H9 (cell line): ENCODE measurements at regions not wholly inside any gene's neighbourhood (a gene's known extent, or its start where the extent isn't known, plus 50 kb on each side); places are given as distances from the start of the nearest gene placed in this dataset.

Source experiments
- DNase-seq: peaks from one replicate; pipeline ENCODE4 v3.0.0-alpha.2; 2017
- H2AFZ ChIP-seq: one replicate; pipeline ENCODE4 v1.6.1; 2013; ENCODE audit warnings: mild to moderate bottlenecking, low read length, control low read depth, moderate library complexity
- H2AK5ac ChIP-seq: 2 replicates; pipeline ENCODE4 v1.6.1; 2013; ENCODE audit warnings: low read length, control low read depth, mixed read lengths; ENCODE audit not compliant: insufficient read length
- H2BK120ac ChIP-seq: one replicate; pipeline ENCODE4 v1.6.1; 2013; ENCODE audit warnings: low read depth, mild to moderate bottlenecking, low read length, control low read depth, inconsistent platforms; ENCODE audit not compliant: poor library complexity, severe bottlenecking
- H2BK12ac ChIP-seq: 2 replicates; pipeline ENCODE4 v1.6.1; 2013; ENCODE audit warnings: low read length, control low read depth, mixed read lengths, low read depth; ENCODE audit not compliant: insufficient read length
- H2BK15ac ChIP-seq: 2 replicates; pipeline ENCODE4 v1.6.1; 2013; ENCODE audit warnings: low read depth, low read length, control low read depth
- H2BK20ac ChIP-seq: one replicate; pipeline ENCODE4 v1.6.1; 2013; ENCODE audit warnings: low read depth, mild to moderate bottlenecking, low read length, control low read depth, inconsistent platforms; ENCODE audit not compliant: poor library complexity, severe bottlenecking
- H2BK5ac ChIP-seq: 2 replicates; pipeline ENCODE4 v1.6.1; 2013; ENCODE audit warnings: low read length, control low read depth, mixed read lengths; ENCODE audit not compliant: insufficient read length
- H3K14ac ChIP-seq: 2 replicates; pipeline ENCODE4 v1.6.1; 2013; ENCODE audit warnings: low read length, control low read depth; ENCODE audit not compliant: insufficient read depth
- H3K18ac ChIP-seq: 2 replicates; pipeline ENCODE4 v1.6.1; 2013; ENCODE audit warnings: low read depth, mild to moderate bottlenecking, mixed read lengths, low read length, control low read depth; ENCODE audit not compliant: insufficient read length
- H3K23ac ChIP-seq: 2 replicates; pipeline ENCODE4 v1.6.1; 2013; ENCODE audit warnings: low read length, control low read depth, mixed read lengths, low read depth; ENCODE audit not compliant: insufficient read length
- H3K23me2 ChIP-seq: 2 replicates; pipeline ENCODE4 v1.6.1; 2013; ENCODE audit warnings: low read depth, mild to moderate bottlenecking, mixed read lengths, low read length, control low read depth; ENCODE audit not compliant: insufficient read length, poor library complexity, severe bottlenecking
- H3K27ac ChIP-seq: 2 replicates; pipeline ENCODE4 v1.5.1; 2013; ENCODE audit warnings: low read length, control low read depth, mixed read lengths, low read depth; ENCODE audit not compliant: insufficient read length
- H3K27me3 ChIP-seq: 2 replicates; pipeline ENCODE4 v1.6.1; 2013; ENCODE audit warnings: low read length, control low read depth, inconsistent platforms; ENCODE audit not compliant: insufficient read depth
- H3K4ac ChIP-seq: 2 replicates; pipeline ENCODE4 v1.6.1; 2013; ENCODE audit warnings: low read depth, mild to moderate bottlenecking, control low read depth, inconsistent platforms, low read length, moderate library complexity
- H3K4me1 ChIP-seq: 2 replicates; pipeline ENCODE4 v1.6.1; 2013; ENCODE audit warnings: low read length, control low read depth, inconsistent platforms; ENCODE audit not compliant: insufficient read depth
- H3K4me2 ChIP-seq: 2 replicates; pipeline ENCODE4 v1.6.1; 2013; ENCODE audit warnings: low read length, control low read depth, mixed read lengths; ENCODE audit not compliant: insufficient read length, insufficient read depth
- H3K56ac ChIP-seq: 2 replicates; pipeline ENCODE4 v1.6.1; 2013; ENCODE audit warnings: low read depth, mild to moderate bottlenecking, mixed read lengths, low read length, control low read depth; ENCODE audit not compliant: insufficient read length
- H3K79me1 ChIP-seq: 2 replicates; pipeline ENCODE4 v1.6.1; 2013; ENCODE audit warnings: low read depth, mild to moderate bottlenecking, moderate library complexity, low read length, control low read depth, inconsistent platforms; ENCODE audit not compliant: insufficient read depth, poor library complexity, severe bottlenecking
- H3K79me2 ChIP-seq: 2 replicates; pipeline ENCODE4 v1.6.1; 2013; ENCODE audit warnings: low read length, control low read depth, inconsistent platforms; ENCODE audit not compliant: insufficient read depth
- H3K9ac ChIP-seq: 2 replicates; pipeline ENCODE4 v1.6.1; 2013; ENCODE audit warnings: low read length, control low read depth, mixed read lengths; ENCODE audit not compliant: insufficient read length; ENCODE audit errors: extremely low read depth
- H3K9me3 ChIP-seq: one replicate; pipeline ENCODE4 v1.6.1; 2013; ENCODE audit warnings: low read depth, low read length, inconsistent platforms; ENCODE audit not compliant: control insufficient read depth
- H3T11ph ChIP-seq: one replicate; pipeline ENCODE4 v1.6.1; 2013; ENCODE audit warnings: mild to moderate bottlenecking, low read length, control low read depth, inconsistent platforms
- H4K20me1 ChIP-seq: one replicate; pipeline ENCODE4 v1.6.1; 2013; ENCODE audit not compliant: control insufficient read depth, insufficient read length, insufficient read depth
- H4K5ac ChIP-seq: 2 replicates; pipeline ENCODE4 v1.6.1; 2013; ENCODE audit warnings: low read depth, mild to moderate bottlenecking, mixed read lengths, low read length, control low read depth; ENCODE audit not compliant: insufficient read length
- H4K8ac ChIP-seq: replicated peaks from 2 replicates; pipeline ENCODE4 v1.6.1; 2013; ENCODE audit warnings: low read length, control low read depth, mixed read lengths, low read depth; ENCODE audit not compliant: insufficient read length
- H4K91ac ChIP-seq: 2 replicates; pipeline ENCODE4 v1.6.1; 2013; ENCODE audit warnings: low read depth, mild to moderate bottlenecking, moderate library complexity, mixed read lengths, low read length, control low read depth; ENCODE audit not compliant: insufficient read length
- H3K27ac Mint-ChIP-seq, 3 experiments: 2 replicates in 2 of 3; 3 replicates in 1 of 3; pipeline ENCODE4 v1.8.0; 2020 to 2021; ENCODE audit warnings: mixed read lengths in 3 of 3, mild to moderate bottlenecking in 1 of 3, moderate library complexity in 1 of 3
- H3K27me3 Mint-ChIP-seq: 2 replicates; pipeline ENCODE4 v1.8.0; 2021; ENCODE audit warnings: low read depth, mild to moderate bottlenecking, moderate library complexity, mixed read lengths
- H3K36me3 Mint-ChIP-seq, 3 experiments: 2 replicates in 2 of 3; 3 replicates in 1 of 3; pipeline ENCODE4 v1.8.0; 2020 to 2021; ENCODE audit warnings: low read depth in 3 of 3, mixed read lengths in 3 of 3; ENCODE audit not compliant: insufficient read depth in 1 of 3
- H3K4me1 Mint-ChIP-seq, 2 experiments: 2 replicates each; pipeline ENCODE4 v1.8.0; 2020; ENCODE audit warnings: mixed read lengths in 2 of 2
- H3K4me3 Mint-ChIP-seq, 2 experiments: 2 replicates in 1 of 2; 3 replicates in 1 of 2; pipeline ENCODE4 v1.8.0; 2020 to 2021; ENCODE audit warnings: mild to moderate bottlenecking in 2 of 2, mixed read lengths in 2 of 2, moderate library complexity in 1 of 2
- H3K9me3 Mint-ChIP-seq, 2 experiments: 2 replicates in 1 of 2; 3 replicates in 1 of 2; pipeline ENCODE4 v1.8.0; 2020; ENCODE audit warnings: mild to moderate bottlenecking in 2 of 2, mixed read lengths in 2 of 2, moderate library complexity in 1 of 2
- WGBS: extraction: QIAGEN DNeasy Blood & Tissue Kit; methylation state at CpG from one replicate; pipeline ENCODE4 v1.1.7; 2013; ENCODE audit warnings: missing lambda C conversion rate, low lambda C conversion rate, mixed read lengths; ENCODE audit not compliant: insufficient read length; ENCODE audit errors: extremely low coverage; 5-methylcytosine and 5-hydroxymethylcytosine counted together
- TF ChIP-seq, protein P1 (sequence below): fragments of 200-600 bp; sonication (generic); conservative IDR thresholded peaks from 3 replicates; pipeline ENCODE4 v1.8.0; 2021; ENCODE audit warnings: antibody characterized with exemption, mild to moderate bottlenecking

DNA sequence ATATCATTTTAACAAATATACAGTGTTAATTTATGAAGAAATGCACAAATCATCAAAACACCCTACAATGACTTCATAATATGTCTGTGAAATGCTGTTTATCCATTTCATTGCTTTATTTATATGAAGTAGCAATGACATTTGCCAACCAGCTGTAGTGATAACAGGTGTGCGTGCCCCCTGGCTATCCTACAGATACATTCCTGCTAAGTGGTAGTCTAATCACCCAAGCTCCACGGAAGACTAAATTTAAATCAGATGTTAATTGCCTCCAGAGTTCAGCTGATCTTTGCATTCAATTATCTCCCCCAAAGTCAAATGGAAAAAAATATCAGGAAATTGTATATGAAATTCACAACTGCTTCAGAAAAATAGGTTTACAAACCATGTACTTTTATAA is 1164.2 kb upstream of the LRRN3 start:
- peaks cover 32 to 35% of the 10 kb centered on the region in 2 experiments for H3K9me3 Mint-ChIP-seq

More for the DNA sequence above, 1164.2 kb upstream of the LRRN3 start:
- Histone ChIP-seq H3K9me3 (peaks cover 16% of the 10 kb centered on the region), H2BK20ac (no peak overlapping the region), H2BK120ac (no peak overlapping the region), H3K4me2 (no peak overlapping the region), H3K23me2 (no peaks in the 10 kb centered on the region), H3K18ac (no peak overlapping the region), H2BK5ac (no peak overlapping the region), H3T11ph (no peak overlapping the region), H4K20me1 (no peaks in the 10 kb centered on the region), H4K5ac (no peak overlapping the region), H3K23ac (no peak overlapping the region), H2AFZ (no peak overlapping the region), H3K9ac (no peak overlapping the region), H3K56ac (no peak overlapping the region), H2AK5ac (no peak overlapping the region), H3K27ac (no peak overlapping the region), H3K79me1 (no peaks in the 10 kb centered on the region), H3K79me2 (no peaks in the 10 kb centered on the region), H2BK15ac (no peak overlapping the region), H4K91ac (no peak overlapping the region), H3K4me1 (no peaks in the 10 kb centered on the region), H3K14ac (no peak overlapping the region), H4K8ac (no peak overlapping the region), H3K27me3 (no peaks in the 10 kb centered on the region), H3K4ac (no peak overlapping the region), H2BK12ac (no peak overlapping the region)
- TF ChIP-seq, protein P1, sequence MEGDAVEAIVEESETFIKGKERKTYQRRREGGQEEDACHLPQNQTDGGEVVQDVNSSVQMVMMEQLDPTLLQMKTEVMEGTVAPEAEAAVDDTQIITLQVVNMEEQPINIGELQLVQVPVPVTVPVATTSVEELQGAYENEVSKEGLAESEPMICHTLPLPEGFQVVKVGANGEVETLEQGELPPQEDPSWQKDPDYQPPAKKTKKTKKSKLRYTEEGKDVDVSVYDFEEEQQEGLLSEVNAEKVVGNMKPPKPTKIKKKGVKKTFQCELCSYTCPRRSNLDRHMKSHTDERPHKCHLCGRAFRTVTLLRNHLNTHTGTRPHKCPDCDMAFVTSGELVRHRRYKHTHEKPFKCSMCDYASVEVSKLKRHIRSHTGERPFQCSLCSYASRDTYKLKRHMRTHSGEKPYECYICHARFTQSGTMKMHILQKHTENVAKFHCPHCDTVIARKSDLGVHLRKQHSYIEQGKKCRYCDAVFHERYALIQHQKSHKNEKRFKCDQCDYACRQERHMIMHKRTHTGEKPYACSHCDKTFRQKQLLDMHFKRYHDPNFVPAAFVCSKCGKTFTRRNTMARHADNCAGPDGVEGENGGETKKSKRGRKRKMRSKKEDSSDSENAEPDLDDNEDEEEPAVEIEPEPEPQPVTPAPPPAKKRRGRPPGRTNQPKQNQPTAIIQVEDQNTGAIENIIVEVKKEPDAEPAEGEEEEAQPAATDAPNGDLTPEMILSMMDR, result no peak
- H3K27ac Mint-ChIP-seq, result no peak overlapping the region
- no CpG with 5 or more reads among the region's 2 CpGs for WGBS
- H3K4me1 Mint-ChIP-seq, result peaks cover 15% of the 10 kb centered on the region in 2 experiments
- H3K36me3 Mint-ChIP-seq, result peaks cover 19 to 39% (median 33%) of the 10 kb centered on the region in 3 experiments
- DNase-seq, result no peak
- H3K4me3 Mint-ChIP-seq, result no peak overlapping the region
- H3K27me3 Mint-ChIP-seq, result no peaks in the 10 kb centered on the region
